HL-60/S4 treated with phorbol 12-myristate 13-acetate at 8.2 ng/mL for 4 days and 3 days (cell line): ENCODE measurements at regions not wholly inside any gene's neighbourhood (a gene's known extent, or its start where the extent isn't known, plus 50 kb on each side); places are given as distances from the start of the nearest gene placed in this dataset.

Experiments
- in situ Hi-C: fragments of 300-500 bp; cut with MboI; formaldehyde crosslinking; loops from 2 replicates; pipeline ENCODE4 v1.15.0; 2022; ENCODE audit warnings: low sequenced_read_pairs

- in situ Hi-C loops = no loop called here
Observed at GRCh38 chr12:67211029-67211428, 58.1 kb upstream of the CAND1 start.

GRCh38 chr12:67211494-67211893, 57.7 kb upstream of the CAND1 start:
- in situ Hi-C loops = no loop called here

- in situ Hi-C loops = no loop called here
Observed at GRCh38 chr12:67217647-67218046, 51.5 kb upstream of the CAND1 start.
